Endothelial cell of umbilical vein (primary cell): ENCODE measurements at regions not wholly inside any gene's neighbourhood (a gene's known extent, or its start where the extent isn't known, plus 50 kb on each side); places are given as distances from the start of the nearest gene placed in this dataset.

Source experiments
- BruUV-seq: library from RNA; stranded (reverse); fragments of 400-500 nt; replicated peaks from 2 replicates; lab custom pipeline; 2021; lab: Mats Ljungman, UMichigan
- CTCF ChIA-PET: fragments of 300-600, 350-600 bp; sonication (Branson Sonifier 250); formaldehyde crosslinking; loops from one replicate; lab custom pipeline; 2021; ENCODE audit warnings: antibody characterized with exemption, inconsistent platforms; lab: Charles Lee
- POLR2A ChIA-PET: fragments of 300-600, 350-600 bp; sonication (Branson Sonifier 250); formaldehyde crosslinking; loops from one replicate; lab custom pipeline; 2021; ENCODE audit warnings: antibody characterized with exemption, inconsistent platforms; lab: Charles Lee
- DNase-seq: peaks from one replicate; pipeline ENCODE4 v3.0.0-alpha.2; 2011; ENCODE audit warnings: low read depth, low spot score
- FAIRE-seq: peaks from 2 replicates; lab custom pipeline; 2011; peaks lifted over from hg19 to GRCh38; lab: Jason Lieb, UNC
- H2AFZ ChIP-seq: 2 replicates; pipeline ENCODE4 v1.6.0; 2012; ENCODE audit warnings: low read depth, low read length, control low read depth, inconsistent platforms
- H3K27ac ChIP-seq: 2 replicates; pipeline ENCODE4 v1.5.1; 2011; ENCODE audit warnings: low read depth, mild to moderate bottlenecking, control low read depth, low read length, moderate library complexity; ENCODE audit not compliant: insufficient read depth
- H3K27me3 ChIP-seq, 2 experiments: 2 replicates each; pipeline versions ENCODE4 v1.6.0 to v1.6.1; 2011; ENCODE audit warnings: low read length in 2 of 2, mixed read lengths in 1 of 2; ENCODE audit not compliant: control insufficient read depth in 2 of 2, insufficient read depth in 2 of 2
- H3K36me3 ChIP-seq, 2 experiments: 2 replicates in 1 of 2; 3 replicates in 1 of 2; pipeline ENCODE4 v1.5.1; 2011; ENCODE audit warnings: low read length in 2 of 2, mild to moderate bottlenecking in 1 of 2, moderate library complexity in 1 of 2; ENCODE audit not compliant: control insufficient read depth in 2 of 2, insufficient read depth in 2 of 2; ENCODE audit errors: extremely low read depth in 1 of 2
- H3K4me1 ChIP-seq: 3 replicates; pipeline ENCODE4 v1.5.1; 2011; ENCODE audit warnings: mild to moderate bottlenecking, low read length; ENCODE audit not compliant: control insufficient read depth, insufficient read depth; ENCODE audit errors: extremely low read depth
- H3K4me2 ChIP-seq: 2 replicates; pipeline ENCODE4 v1.6.1; 2011; ENCODE audit warnings: low read length, control low read depth, mixed read lengths; ENCODE audit not compliant: insufficient read depth
- H3K4me3 ChIP-seq, 3 experiments: fragments of 200-600 bp in 1 of 3; sonication (generic), shearing (Covaris generic) in 1 of 3; replicated peaks in 1 of 3; 2 replicates each; pipeline ENCODE4 v1.5.1; 2011 to 2016; ENCODE audit warnings: control low read depth in 3 of 3, low read length in 3 of 3, mild to moderate bottlenecking in 2 of 3, inconsistent platforms in 1 of 3, low read depth in 1 of 3, moderate library complexity in 1 of 3; ENCODE audit not compliant: insufficient read depth in 1 of 3
- H3K79me2 ChIP-seq: 2 replicates; pipeline ENCODE4 v1.6.0; 2012; ENCODE audit warnings: low read length, inconsistent platforms; ENCODE audit not compliant: control insufficient read depth, insufficient read depth
- H3K9ac ChIP-seq: replicated peaks from 2 replicates; pipeline ENCODE3; 2011; ENCODE audit warnings: low read length, control low read depth; ENCODE audit not compliant: insufficient read depth; ENCODE audit errors: extremely low read depth
- H3K9me1 ChIP-seq: replicated peaks from 3 replicates; pipeline ENCODE4 v1.6.0; 2011; ENCODE audit warnings: mild to moderate bottlenecking, low read length; ENCODE audit not compliant: control insufficient read depth, insufficient read depth; ENCODE audit errors: extremely low read depth
- H3K9me3 ChIP-seq: replicated peaks from 2 replicates; pipeline ENCODE4 v1.5.1; 2012; ENCODE audit warnings: low read length, inconsistent platforms; ENCODE audit not compliant: control insufficient read depth, insufficient read depth
- H4K20me1 ChIP-seq: replicated peaks from 2 replicates; pipeline ENCODE3; 2011; ENCODE audit warnings: mild to moderate bottlenecking, low read length; ENCODE audit not compliant: control insufficient read depth, insufficient read depth; ENCODE audit errors: extremely low read depth
- CTCF ChIP-seq, 2 donors: IDR thresholded peaks; 1 replicate in 1 of 2; 2 replicates in 1 of 2; pipeline ENCODE4 v1.5.1; 2011; ENCODE audit warnings: low read length in 2 of 2, mild to moderate bottlenecking in 2 of 2, moderate library complexity in 2 of 2, control low read depth in 1 of 2, inconsistent platforms in 1 of 2, low read depth in 1 of 2; ENCODE audit not compliant: insufficient read depth in 1 of 2; ENCODE audit errors: extremely low read depth in 1 of 2
- EZH2 ChIP-seq: IDR thresholded peaks from 2 replicates; pipeline ENCODE4 v1.6.1; 2012; ENCODE audit warnings: borderline replicate concordance, low read depth, mild to moderate bottlenecking, moderate library complexity, low read length, inconsistent platforms; ENCODE audit not compliant: severe bottlenecking
- FOS ChIP-seq: IDR thresholded peaks from 2 replicates; pipeline ENCODE4 v1.6.1; 2011; ENCODE audit warnings: mild to moderate bottlenecking, low read length, moderate library complexity, borderline replicate concordance; ENCODE audit not compliant: insufficient read depth
- GATA2 ChIP-seq: IDR thresholded peaks from 2 replicates; pipeline ENCODE4 v1.7.0; 2011; ENCODE audit warnings: low read depth, mild to moderate bottlenecking, moderate library complexity, mixed read lengths, low read length; ENCODE audit not compliant: insufficient read length, insufficient read depth
- JUN ChIP-seq: IDR thresholded peaks from 2 replicates; pipeline ENCODE4 v1.6.1; 2011; ENCODE audit warnings: borderline replicate concordance, low read depth; ENCODE audit not compliant: insufficient read length, insufficient read depth
- MAX ChIP-seq: IDR thresholded peaks from 2 replicates; pipeline ENCODE4 v1.6.1; 2011; ENCODE audit not compliant: insufficient read depth, insufficient read length
- MYC ChIP-seq: IDR thresholded peaks from one replicate; pipeline ENCODE4 v1.6.1; 2011; ENCODE audit warnings: mild to moderate bottlenecking, low read depth, low read length
- POLR2A ChIP-seq: IDR thresholded peaks from 2 replicates; pipeline ENCODE4 v1.6.1; 2012; ENCODE audit warnings: low read depth, mild to moderate bottlenecking, control low read depth, low read length
- POLR2AphosphoS5 ChIP-seq: IDR thresholded peaks from 2 replicates; pipeline ENCODE4 v1.6.1; 2012; ENCODE audit warnings: low read depth, mild to moderate bottlenecking, control low read depth, low read length, moderate library complexity; ENCODE audit not compliant: insufficient read depth
- dilution Hi-C: fragments of 300-500 bp; cut with MboI; formaldehyde crosslinking; loops from one replicate; pipeline ENCODE4 v1.15.0; 2019; ENCODE audit warnings: low sequenced_read_pairs; ENCODE audit not compliant: extremely low pct_ligation_motif_present
- intact Hi-C: fragments of 100-400 bp; cut with micrococcal nuclease; formaldehyde crosslinking; loops from one replicate; pipeline ENCODE4 v1.10.0; 2022

- Histone ChIP-seq H3K4me3 (no peak overlapping the region), H4K20me1 (no peaks in the 10 kb centered on the region), H3K36me3 (no peaks in the 10 kb centered on the region), H3K9me1 (no peaks in the 10 kb centered on the region), H3K9ac (no peak overlapping the region), H3K4me2 (no peak overlapping the region), H3K9me3 (no peaks in the 10 kb centered on the region), H2AFZ (no peak overlapping the region), H3K4me1 (no peaks in the 10 kb centered on the region), H3K79me2 (no peaks in the 10 kb centered on the region), H3K27me3 (no peaks in the 10 kb centered on the region), H3K27ac (no peak overlapping the region)
- BruUV-seq: no TSS peak
- ChIA-PET POLR2A (no interaction called here), CTCF (no interaction called here)
- FAIRE-seq (no peak), DNase-seq (no peak)
- dilution Hi-C loops: no loop called here
- intact Hi-C loops: no loop called here
- TF ChIP-seq MYC (no peak), GATA2 (no peak), MAX (no peak), POLR2A (no peak), CTCF (IDR thresholded peaks at IDR 0.05; ENCODE audit: extremely low read depth in 1 of 2, insufficient read depth in 1 of 2, low read depth in 1 of 2, low read length in 2 of 2) (no peak), FOS (no peak), JUN (no peak), EZH2 (no peak), POLR2AphosphoS5 (no peak)
Measured at GRCh38 chr7:16261100-16261499, 160.2 kb downstream of the CRPPA start.
